ENCODE measurements at regions not wholly inside any gene's neighbourhood (a gene's known extent, or its start where the extent isn't known, plus 50 kb on each side); places are given as distances from the start of the nearest gene placed in this dataset.

DNA sequence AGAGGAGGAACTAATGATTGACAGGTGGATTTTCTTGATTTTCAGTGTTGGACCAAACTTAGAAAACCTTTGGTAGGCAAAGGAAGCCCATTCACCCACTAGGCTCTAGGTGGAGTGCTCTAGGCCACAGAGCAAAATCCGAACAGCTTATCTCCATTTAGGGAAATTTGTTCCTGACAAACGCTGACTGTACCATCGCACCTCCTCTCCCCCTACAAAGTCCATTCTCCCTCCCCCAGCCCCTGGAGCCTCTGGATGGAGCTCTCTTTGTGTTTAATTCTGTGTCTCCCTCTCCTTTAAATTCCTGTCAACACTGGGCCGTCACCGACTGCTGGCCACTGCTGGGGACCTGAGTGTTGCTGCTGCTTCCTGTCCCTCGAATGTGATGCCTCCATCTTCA lies 350.1 kb upstream of the IRX2 start:
- TF ChIP-seq, protein P1, sequence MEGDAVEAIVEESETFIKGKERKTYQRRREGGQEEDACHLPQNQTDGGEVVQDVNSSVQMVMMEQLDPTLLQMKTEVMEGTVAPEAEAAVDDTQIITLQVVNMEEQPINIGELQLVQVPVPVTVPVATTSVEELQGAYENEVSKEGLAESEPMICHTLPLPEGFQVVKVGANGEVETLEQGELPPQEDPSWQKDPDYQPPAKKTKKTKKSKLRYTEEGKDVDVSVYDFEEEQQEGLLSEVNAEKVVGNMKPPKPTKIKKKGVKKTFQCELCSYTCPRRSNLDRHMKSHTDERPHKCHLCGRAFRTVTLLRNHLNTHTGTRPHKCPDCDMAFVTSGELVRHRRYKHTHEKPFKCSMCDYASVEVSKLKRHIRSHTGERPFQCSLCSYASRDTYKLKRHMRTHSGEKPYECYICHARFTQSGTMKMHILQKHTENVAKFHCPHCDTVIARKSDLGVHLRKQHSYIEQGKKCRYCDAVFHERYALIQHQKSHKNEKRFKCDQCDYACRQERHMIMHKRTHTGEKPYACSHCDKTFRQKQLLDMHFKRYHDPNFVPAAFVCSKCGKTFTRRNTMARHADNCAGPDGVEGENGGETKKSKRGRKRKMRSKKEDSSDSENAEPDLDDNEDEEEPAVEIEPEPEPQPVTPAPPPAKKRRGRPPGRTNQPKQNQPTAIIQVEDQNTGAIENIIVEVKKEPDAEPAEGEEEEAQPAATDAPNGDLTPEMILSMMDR (IDR thresholded peaks at IDR 0.05), result no peak
- no peak for TF ChIP-seq POLR2A (IDR thresholded peaks at IDR 0.05)
- no peak for TF ChIP-seq POLR2AphosphoS5 (IDR thresholded peaks at IDR 0.05)
- TF ChIP-seq EP300 (IDR thresholded peaks at IDR 0.05; ENCODE audit: low read depth), result no peak

All from transverse colon (tissue), 4 donors.